K562 (cell line): ENCODE measurements at regions not wholly inside any gene's neighbourhood (a gene's known extent, or its start where the extent isn't known, plus 50 kb on each side); places are given as distances from the start of the nearest gene placed in this dataset.
A peak's percentile ranks its signal among the peaks of the same experiment; 100 is the strongest.

Experiments
- ATAC-seq: fragments of 200-7000 bp; cut with Tn5 transposase; 3 replicates; pipeline ENCODE4 v1.9.1; 2020; ENCODE audit warnings: moderate library complexity
- BruUV-seq: library from RNA; stranded (reverse); fragments of 400-500 nt; replicated peaks from 2 replicates; lab custom pipeline; 2021; lab: Mats Ljungman, UMichigan
- CTCF ChIA-PET: fragments of 300-600 bp; formaldehyde crosslinking; extraction: SDS; loops from one replicate; lab custom pipeline; 2021; ENCODE audit warnings: low intra/inter-chr PET ratio; lab: Yijun Ruan, JAX
- POLR2A ChIA-PET: fragments of 300-600, 350-650 bp; sonication (Branson Sonifier 250); formaldehyde crosslinking; extraction: SDS; loops from one replicate; lab custom pipeline; 2021; ENCODE audit warnings: antibody characterized with exemption, inconsistent platforms; lab: Yijun Ruan, JAX
- DNase-seq, 4 experiments: peaks; one replicate each; pipeline versions ENCODE4 v3.0.0 to v3.0.0-alpha.2; 2011 to 2018; ENCODE audit warnings: low spot score in 3 of 4, mixed read lengths in 3 of 4; ENCODE audit errors: extremely low read depth in 1 of 4
- FAIRE-seq: peaks from 2 replicates; lab custom pipeline; 2011; peaks lifted over from hg19 to GRCh38; lab: Jason Lieb, UNC
- H2AFZ ChIP-seq: 2 replicates; pipeline ENCODE4 v1.6.0; 2011; ENCODE audit warnings: low read depth, low read length, control low read depth, inconsistent platforms
- H3K27ac ChIP-seq: fragments of 200-600 bp; 3 replicates; pipeline ENCODE4 v1.8.0; 2011; ENCODE audit warnings: low read depth, mild to moderate bottlenecking, control low read depth, inconsistent platforms, low read length, moderate library complexity, mixed read lengths; ENCODE audit errors: extremely low read depth
- H3K27me3 ChIP-seq, 2 experiments: fragments of 300-600 bp in 1 of 2; 2 replicates in 1 of 2; 3 replicates in 1 of 2; pipeline versions ENCODE4 v1.6.0 to v1.8.0; 2011; ENCODE audit warnings: inconsistent platforms in 2 of 2, low read length in 2 of 2, mild to moderate bottlenecking in 1 of 2, mixed read lengths in 1 of 2, moderate library complexity in 1 of 2; ENCODE audit not compliant: control insufficient read depth in 2 of 2, insufficient read depth in 2 of 2
- H3K36me3 ChIP-seq: fragments of 300-600 bp; 3 replicates; pipeline ENCODE4 v1.8.0; 2011; ENCODE audit warnings: mild to moderate bottlenecking, low read length, inconsistent platforms; ENCODE audit not compliant: control insufficient read depth, insufficient read depth
- H3K4me1 ChIP-seq, 2 experiments: fragments of 200-600 bp in 1 of 2; replicated peaks in 1 of 2; 2 replicates in 1 of 2; 3 replicates in 1 of 2; pipeline versions ENCODE4 v1.5.1 to v1.8.0; 2011; ENCODE audit warnings: inconsistent platforms in 2 of 2, low read length in 2 of 2, mild to moderate bottlenecking in 1 of 2, mixed read lengths in 1 of 2, moderate library complexity in 1 of 2; ENCODE audit not compliant: control insufficient read depth in 2 of 2, insufficient read depth in 2 of 2
- H3K4me2 ChIP-seq: 2 replicates; pipeline ENCODE4 v1.6.1; 2011; ENCODE audit warnings: low read length, control low read depth, inconsistent platforms, mixed read lengths; ENCODE audit not compliant: insufficient read depth
- H3K4me3 ChIP-seq: fragments of 200-600 bp; sonication (generic), shearing (Covaris generic); 2 replicates; pipeline ENCODE4 v1.5.1; 2016; ENCODE audit warnings: control low read depth, inconsistent platforms
- H3K79me2 ChIP-seq: fragments of 200-600 bp; 3 replicates; pipeline ENCODE4 v1.8.0; 2011; ENCODE audit warnings: low read length, inconsistent platforms; ENCODE audit not compliant: control insufficient read depth, insufficient read depth
- H3K9ac ChIP-seq, 2 experiments: 2 replicates each; pipeline versions ENCODE4 v1.6.0 to v1.6.1; 2011; ENCODE audit warnings: low read depth in 2 of 2, low read length in 2 of 2, control low read depth in 1 of 2, inconsistent platforms in 1 of 2, mild to moderate bottlenecking in 1 of 2, mixed read lengths in 1 of 2; ENCODE audit not compliant: insufficient read depth in 1 of 2
- H3K9me1 ChIP-seq: one replicate; pipeline ENCODE4 v1.6.0; 2011; ENCODE audit warnings: inconsistent platforms, mild to moderate bottlenecking, low read length, moderate library complexity; ENCODE audit not compliant: control insufficient read depth, insufficient read depth
- H3K9me3 ChIP-seq: replicated peaks from 2 replicates; pipeline ENCODE4 v1.5.1; 2011; ENCODE audit warnings: low read depth, low read length, inconsistent platforms; ENCODE audit not compliant: control insufficient read depth, insufficient read depth
- H4K20me1 ChIP-seq: replicated peaks from 2 replicates; pipeline ENCODE4 v1.6.1; 2011; ENCODE audit warnings: low read length, inconsistent platforms, mixed read lengths; ENCODE audit not compliant: control insufficient read depth, insufficient read depth
- ATF1 ChIP-seq, 2 experiments: fragments of 450-650 bp in 1 of 2; IDR thresholded peaks; 2 replicates each; pipeline ENCODE4 v1.6.1; 2016; ENCODE audit warnings: missing compliant biosample characterization in 1 of 2, missing genetic modification characterization in 1 of 2
- NFE2L1 ChIP-seq: fragments of 450-650 bp; IDR thresholded peaks from 2 replicates; pipeline ENCODE4 v1.6.1; 2016; ENCODE audit warnings: missing genetic modification characterization, low read depth, mild to moderate bottlenecking, missing compliant biosample characterization, moderate library complexity, borderline replicate concordance
- PYGO2 ChIP-seq: fragments of 450-650 bp; IDR thresholded peaks from 2 replicates; pipeline ENCODE4 v1.6.1; 2016; ENCODE audit warnings: mild to moderate bottlenecking, missing genetic modification characterization, moderate library complexity, missing compliant biosample characterization
- TCFL5 ChIP-seq: fragments of 250-450 bp; sonication (Bioruptor Pico); conservative IDR thresholded peaks from 2 replicates; pipeline ENCODE4 v1.6.1; 2021; ENCODE audit warnings: mild to moderate bottlenecking, moderate library complexity, matching md5 sums
- TGIF2 ChIP-seq: sonication (generic); formaldehyde crosslinking; IDR thresholded peaks from 2 replicates; pipeline ENCODE4 v1.8.1; 2022; ENCODE audit warnings: mild to moderate bottlenecking, missing genetic modification reagents, moderate library complexity
- ZNF395 ChIP-seq: fragments of 200-800 bp; sonication (Bioruptor generic); IDR thresholded peaks from 2 replicates; pipeline ENCODE4 v1.6.1; 2017; ENCODE audit warnings: missing genetic modification characterization, missing compliant biosample characterization
- ZNF644 ChIP-seq: fragments of 200-800 bp; sonication (Bioruptor generic); IDR thresholded peaks from 2 replicates; pipeline ENCODE4 v1.6.1; 2016; ENCODE audit warnings: low read depth, missing genetic modification characterization, missing compliant biosample characterization
- ZNF778 ChIP-seq: fragments of 450-650 bp; formaldehyde crosslinking; IDR thresholded peaks from 2 replicates; pipeline ENCODE4 v1.4.0; 2020; ENCODE audit warnings: mild to moderate bottlenecking, moderate library complexity
- ZNF830 ChIP-seq: fragments of 250-450 bp; sonication (Bioruptor Pico); IDR thresholded peaks from 2 replicates; pipeline ENCODE4 v1.5.0; 2021; ENCODE audit warnings: mild to moderate bottlenecking
- WGBS: fragments of 100-300 bp; shearing (Covaris generic); methylation state at CpG from one replicate; pipeline ENCODE4 v1.1.6; 2016; ENCODE audit warnings: low coverage, mixed read lengths; ENCODE audit not compliant: insufficient coverage; ENCODE audit errors: missing lambda C conversion rate; 5-methylcytosine and 5-hydroxymethylcytosine counted together
- in situ Hi-C: fragments of 300-500 bp; cut with MboI; formaldehyde crosslinking; loops from 4 replicates; pipeline ENCODE4 v1.15.0; 2018; ENCODE audit warnings: inconsistent platforms, mixed read lengths
- intact Hi-C: fragments of 100-400 bp; cut with micrococcal nuclease; formaldehyde crosslinking; loops from 2 replicates; pipeline ENCODE4 v1.14.2; 2022
- TF ChIP-seq, protein P1 (sequence below): sonication (generic); formaldehyde crosslinking; IDR thresholded peaks from 2 replicates; pipeline ENCODE4 v1.8.0; 2023; ENCODE audit warnings: mild to moderate bottlenecking, missing genetic modification reagents

DNA sequence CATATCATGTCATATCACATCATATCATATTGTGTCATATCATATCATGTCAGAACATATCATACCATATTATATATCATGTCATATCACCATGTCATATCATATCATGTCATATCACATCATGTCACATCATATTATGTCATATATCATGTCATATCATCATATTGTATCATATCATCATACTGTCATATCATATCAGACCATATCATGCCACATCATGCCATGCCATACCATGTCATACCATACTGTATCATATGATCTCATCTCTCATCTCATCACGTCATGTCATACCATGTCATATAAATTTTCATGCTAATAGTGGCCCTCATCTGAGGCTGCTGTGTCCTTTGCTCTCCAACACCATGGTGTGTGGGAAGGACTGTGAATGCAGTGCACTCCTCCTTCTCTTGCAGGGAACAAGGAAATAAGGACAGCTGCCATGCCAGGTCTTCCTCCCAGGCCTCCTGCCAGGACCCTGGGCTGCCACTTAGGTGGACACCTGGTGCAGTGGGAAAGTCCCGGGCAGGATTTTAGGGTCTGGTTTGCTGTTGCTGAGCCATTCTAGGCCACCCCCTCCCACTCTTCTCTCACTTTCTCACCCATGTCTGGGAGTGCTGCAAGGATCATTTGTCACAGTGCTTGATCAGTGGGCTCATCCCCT, 72.4 kb upstream of the TRPM1 start:
- WGBS, result 0% methylated on average over 2 of the region's 2 CpGs
- no peak overlapping the region for H3K9ac ChIP-seq
- H3K4me2 ChIP-seq, result no peak overlapping the region
- no peak for TF ChIP-seq ZNF778 (CRISPR knock-in tag)
- TF ChIP-seq ATF1 (CRISPR knock-in tag; IDR thresholded peaks at IDR 0.05), result no peak
- peak; percentile 42 for TF ChIP-seq ATF1 (tag; IDR thresholded peaks at IDR 0.05)
- H3K4me1 ChIP-seq, result no peaks in the 10 kb centered on the region
- FAIRE-seq (no peak), DNase-seq (no peak), ATAC-seq (no peak)
- H3K79me2 ChIP-seq, result no peaks in the 10 kb centered on the region
- no peak overlapping the region for H3K27ac ChIP-seq
- H3K9me1 ChIP-seq, result no peaks in the 10 kb centered on the region
- H3K9me3 ChIP-seq, result no peaks in the 10 kb centered on the region
- no TSS peak for BruUV-seq
- ChIA-PET POLR2A (no interaction called here), CTCF (no interaction called here)
- no peaks in the 10 kb centered on the region for H3K36me3 ChIP-seq
- no peak overlapping the region for H2AFZ ChIP-seq
- intact Hi-C loops (no loop called here), in situ Hi-C loops (no loop called here)
- no peak overlapping the region for H3K4me3 ChIP-seq
- peaks cover 4 to 11% of the 10 kb centered on the region in 2 experiments; a peak in 3 of 5 replicates for H3K27me3 ChIP-seq
- no peaks in the 10 kb centered on the region for H4K20me1 ChIP-seq

DNA sequence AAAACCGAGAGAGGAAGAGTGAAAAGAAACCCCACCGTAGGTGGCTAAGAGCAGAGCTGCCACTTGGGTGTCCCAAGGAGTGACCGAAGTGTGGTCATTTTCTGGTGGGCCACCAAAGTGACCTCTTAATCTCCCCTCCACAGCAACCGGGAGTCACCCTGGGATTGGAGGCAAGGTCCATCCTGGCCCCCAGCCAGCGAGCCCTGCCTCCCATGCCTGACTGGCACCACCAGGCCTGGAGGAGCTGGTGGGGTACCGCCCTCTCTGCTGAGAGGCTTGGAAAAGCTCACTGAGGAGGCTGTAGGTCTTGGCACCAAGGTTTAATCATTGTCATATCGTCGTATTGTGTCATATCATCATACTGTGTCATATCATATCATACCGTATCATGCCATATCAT, 74.0 kb upstream of the TRPM1 start:
- POLR2A ChIA-PET, result no interaction called here
- no peak overlapping the region for H2AFZ ChIP-seq
- no peak overlapping the region for H3K4me2 ChIP-seq
- 2% methylated on average over 9 of the region's 9 CpGs for WGBS
- in situ Hi-C loops (no loop called here), intact Hi-C loops (no loop called here)
- H3K79me2 ChIP-seq, result no peaks in the 10 kb centered on the region
- H3K9me1 ChIP-seq, result no peaks in the 10 kb centered on the region
- no TSS peak for BruUV-seq
- H3K36me3 ChIP-seq, result no peaks in the 10 kb centered on the region
- H3K9ac ChIP-seq, result no peak overlapping the region
- no peaks in the 10 kb centered on the region for H3K9me3 ChIP-seq
- H3K27me3 ChIP-seq, result peaks cover 0 to 11% of the 10 kb centered on the region in 2 experiments; a peak in 2 of 5 replicates
- ATAC-seq (no peak), FAIRE-seq (no peak)
- H3K4me1 ChIP-seq, result no peaks in the 10 kb centered on the region
- TF ChIP-seq ZNF644 (tag) (no peak), NFE2L1 (tag) (no peak), ZNF395 (CRISPR knock-in tag) (no peak), TCFL5 (CRISPR knock-in tag) (no peak), ZNF830 (no peak), TGIF2 (CRISPR knock-in tag) (no peak), PYGO2 (tag) (no peak)
- TF ChIP-seq, protein P1, sequence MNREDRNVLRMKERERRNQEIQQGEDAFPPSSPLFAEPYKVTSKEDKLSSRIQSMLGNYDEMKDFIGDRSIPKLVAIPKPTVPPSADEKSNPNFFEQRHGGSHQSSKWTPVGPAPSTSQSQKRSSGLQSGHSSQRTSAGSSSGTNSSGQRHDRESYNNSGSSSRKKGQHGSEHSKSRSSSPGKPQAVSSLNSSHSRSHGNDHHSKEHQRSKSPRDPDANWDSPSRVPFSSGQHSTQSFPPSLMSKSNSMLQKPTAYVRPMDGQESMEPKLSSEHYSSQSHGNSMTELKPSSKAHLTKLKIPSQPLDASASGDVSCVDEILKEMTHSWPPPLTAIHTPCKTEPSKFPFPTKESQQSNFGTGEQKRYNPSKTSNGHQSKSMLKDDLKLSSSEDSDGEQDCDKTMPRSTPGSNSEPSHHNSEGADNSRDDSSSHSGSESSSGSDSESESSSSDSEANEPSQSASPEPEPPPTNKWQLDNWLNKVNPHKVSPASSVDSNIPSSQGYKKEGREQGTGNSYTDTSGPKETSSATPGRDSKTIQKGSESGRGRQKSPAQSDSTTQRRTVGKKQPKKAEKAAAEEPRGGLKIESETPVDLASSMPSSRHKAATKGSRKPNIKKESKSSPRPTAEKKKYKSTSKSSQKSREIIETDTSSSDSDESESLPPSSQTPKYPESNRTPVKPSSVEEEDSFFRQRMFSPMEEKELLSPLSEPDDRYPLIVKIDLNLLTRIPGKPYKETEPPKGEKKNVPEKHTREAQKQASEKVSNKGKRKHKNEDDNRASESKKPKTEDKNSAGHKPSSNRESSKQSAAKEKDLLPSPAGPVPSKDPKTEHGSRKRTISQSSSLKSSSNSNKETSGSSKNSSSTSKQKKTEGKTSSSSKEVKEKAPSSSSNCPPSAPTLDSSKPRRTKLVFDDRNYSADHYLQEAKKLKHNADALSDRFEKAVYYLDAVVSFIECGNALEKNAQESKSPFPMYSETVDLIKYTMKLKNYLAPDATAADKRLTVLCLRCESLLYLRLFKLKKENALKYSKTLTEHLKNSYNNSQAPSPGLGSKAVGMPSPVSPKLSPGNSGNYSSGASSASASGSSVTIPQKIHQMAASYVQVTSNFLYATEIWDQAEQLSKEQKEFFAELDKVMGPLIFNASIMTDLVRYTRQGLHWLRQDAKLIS (CRISPR knock-in tag), result no peak
- TF ChIP-seq, all 486 proteins: peak for 0
- CTCF ChIA-PET, result no interaction called here
- DNase-seq, result no peak
- no peak overlapping the region for H3K27ac ChIP-seq
- no peaks in the 10 kb centered on the region for H4K20me1 ChIP-seq
- H3K4me3 ChIP-seq, result no peak overlapping the region
